ENCODE measurements at regions not wholly inside any gene's neighbourhood (a gene's known extent, or its start where the extent isn't known, plus 50 kb on each side); places are given as distances from the start of the nearest gene placed in this dataset.

GRCh38 chr10:8456386-8456785, 401.9 kb downstream of the GATA3 start:
- ChIA-PET POLR2A (ENCODE audit: unreplicated experiment) (no interaction called here), CTCF (no interaction called here)
- Histone ChIP-seq H2AK9ac (replicated peaks; ENCODE audit: low read depth, low read length, poor library complexity) (no peak overlapping the region), H2BK120ac (ENCODE audit: low read depth, low read length) (no peak overlapping the region), H2BK15ac (ENCODE audit: low read depth, low read length) (no peak overlapping the region), H3K27ac (ENCODE audit: insufficient read depth, low read length) (no peak overlapping the region), H4K8ac (ENCODE audit: low read depth in 2 of 2, low read length in 2 of 2) (no peak overlapping the region), H2AFZ (replicated peaks; ENCODE audit: low read length, poor library complexity) (no peak overlapping the region), H4K91ac (ENCODE audit: insufficient read depth, low read depth, low read length) (no peak overlapping the region), H4K20me1 (ENCODE audit: insufficient read depth, low read length) (no peaks in the 10 kb centered on the region), H3K56ac (ENCODE audit: extremely low read depth, insufficient read depth, low read length) (no peak overlapping the region), H3K23ac (ENCODE audit: low read depth, low read length) (no peak overlapping the region), H3K9me1 (ENCODE audit: insufficient read depth, low read length) (no peaks in the 10 kb centered on the region), H2AK5ac (ENCODE audit: low read depth, low read length) (no peak overlapping the region), H3K79me1 (ENCODE audit: low read depth in 1 of 2, low read length in 2 of 2) (no peaks in the 10 kb centered on the region), H3K4me2 (ENCODE audit: low read depth, low read length) (no peak overlapping the region), H3K18ac (ENCODE audit: low read depth, low read length) (no peak overlapping the region), H3K9ac (ENCODE audit: low read depth, low read length) (no peak overlapping the region), H3K14ac (replicated peaks; ENCODE audit: low read depth, low read length) (no peak overlapping the region), H2BK20ac (ENCODE audit: low read depth, low read length) (no peak overlapping the region), H3K27me3 (ENCODE audit: control insufficient read depth, insufficient read depth, low read length) (no peaks in the 10 kb centered on the region), H3K4me3 (ENCODE audit: insufficient read depth, low read depth, low read length) (no peak overlapping the region), H4K5ac (ENCODE audit: low read depth, low read length) (no peak overlapping the region), H3K4ac (ENCODE audit: low read depth, low read length) (no peak overlapping the region), H3K36me3 (ENCODE audit: control insufficient read depth, insufficient read depth, low read length) (no peaks in the 10 kb centered on the region), H3K9me3 (ENCODE audit: control insufficient read depth, insufficient read depth, low read length) (peaks cover 11% of the 10 kb centered on the region), H2BK5ac (ENCODE audit: low read depth, low read length, poor library complexity, severe bottlenecking) (no peak overlapping the region), H3K4me1 (ENCODE audit: control insufficient read depth, insufficient read depth, low read length) (no peaks in the 10 kb centered on the region)
- intact Hi-C loops (cut with micrococcal nuclease) (no loop called here), dilution Hi-C loops (cut with HindIII; ENCODE audit: low sequenced_read_pairs, unreplicated experiment) (no loop called here), in situ Hi-C loops (cut with MboI; ENCODE audit: low sequenced_read_pairs) (no loop called here)
- ATAC-seq (ENCODE audit: low read depth) (no peak), DNase-seq (no peak)
- no CpG with 5 or more reads among the region's 3 CpGs for WGBS, 2 experiments (ENCODE audit: extremely low coverage in 2 of 2, insufficient read length in 1 of 2)
- TF ChIP-seq MAZ (IDR thresholded peaks at IDR 0.05; ENCODE audit: borderline replicate concordance, low read depth, low read length) (no peak), MXI1 (IDR thresholded peaks at IDR 0.05; ENCODE audit: borderline replicate concordance, low read depth, low read length) (no peak), FOS (IDR thresholded peaks at IDR 0.05; ENCODE audit: low read depth, low read length) (no peak), SMC3 (IDR thresholded peaks at IDR 0.05; ENCODE audit: low read depth, low read length) (no peak), NFE2L2 (IDR thresholded peaks at IDR 0.05; ENCODE audit: low read depth, low read length) (no peak), CEBPB (IDR thresholded peaks at IDR 0.05; ENCODE audit: low read depth, low read length) (no peak), CHD1 (IDR thresholded peaks at IDR 0.05; ENCODE audit: low read depth, low read length) (no peak), MAFK (IDR thresholded peaks at IDR 0.05; ENCODE audit: low read depth, low read length) (no peak), RCOR1 (IDR thresholded peaks at IDR 0.05; ENCODE audit: insufficient replicate concordance, low read length) (no peak), POLR2A (IDR thresholded peaks at IDR 0.05; ENCODE audit: low read depth, low read length) (no peak), USF2 (IDR thresholded peaks at IDR 0.05; ENCODE audit: low read depth, low read length) (no peak), RAD21 (IDR thresholded peaks at IDR 0.05; ENCODE audit: low read length) (no peak), RFX5 (IDR thresholded peaks at IDR 0.05; ENCODE audit: low read depth, low read length) (no peak), BHLHE40 (IDR thresholded peaks at IDR 0.05; ENCODE audit: low read depth, low read length) (no peak)
- TF ChIP-seq, protein P1, sequence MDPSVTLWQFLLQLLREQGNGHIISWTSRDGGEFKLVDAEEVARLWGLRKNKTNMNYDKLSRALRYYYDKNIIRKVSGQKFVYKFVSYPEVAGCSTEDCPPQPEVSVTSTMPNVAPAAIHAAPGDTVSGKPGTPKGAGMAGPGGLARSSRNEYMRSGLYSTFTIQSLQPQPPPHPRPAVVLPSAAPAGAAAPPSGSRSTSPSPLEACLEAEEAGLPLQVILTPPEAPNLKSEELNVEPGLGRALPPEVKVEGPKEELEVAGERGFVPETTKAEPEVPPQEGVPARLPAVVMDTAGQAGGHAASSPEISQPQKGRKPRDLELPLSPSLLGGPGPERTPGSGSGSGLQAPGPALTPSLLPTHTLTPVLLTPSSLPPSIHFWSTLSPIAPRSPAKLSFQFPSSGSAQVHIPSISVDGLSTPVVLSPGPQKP (IDR thresholded peaks at IDR 0.05; ENCODE audit: borderline replicate concordance, low read depth, low read length), result no peak
- TF ChIP-seq, protein P2, sequence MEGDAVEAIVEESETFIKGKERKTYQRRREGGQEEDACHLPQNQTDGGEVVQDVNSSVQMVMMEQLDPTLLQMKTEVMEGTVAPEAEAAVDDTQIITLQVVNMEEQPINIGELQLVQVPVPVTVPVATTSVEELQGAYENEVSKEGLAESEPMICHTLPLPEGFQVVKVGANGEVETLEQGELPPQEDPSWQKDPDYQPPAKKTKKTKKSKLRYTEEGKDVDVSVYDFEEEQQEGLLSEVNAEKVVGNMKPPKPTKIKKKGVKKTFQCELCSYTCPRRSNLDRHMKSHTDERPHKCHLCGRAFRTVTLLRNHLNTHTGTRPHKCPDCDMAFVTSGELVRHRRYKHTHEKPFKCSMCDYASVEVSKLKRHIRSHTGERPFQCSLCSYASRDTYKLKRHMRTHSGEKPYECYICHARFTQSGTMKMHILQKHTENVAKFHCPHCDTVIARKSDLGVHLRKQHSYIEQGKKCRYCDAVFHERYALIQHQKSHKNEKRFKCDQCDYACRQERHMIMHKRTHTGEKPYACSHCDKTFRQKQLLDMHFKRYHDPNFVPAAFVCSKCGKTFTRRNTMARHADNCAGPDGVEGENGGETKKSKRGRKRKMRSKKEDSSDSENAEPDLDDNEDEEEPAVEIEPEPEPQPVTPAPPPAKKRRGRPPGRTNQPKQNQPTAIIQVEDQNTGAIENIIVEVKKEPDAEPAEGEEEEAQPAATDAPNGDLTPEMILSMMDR (conservative IDR thresholded peaks at IDR 0.05; ENCODE audit: low read depth, low read length), result no peak
- BruUV-seq (replicated peaks), result no TSS peak

Data from IMR-90 (cell line).